ENCODE measurements at regions not wholly inside any gene's neighbourhood (a gene's known extent, or its start where the extent isn't known, plus 50 kb on each side); places are given as distances from the start of the nearest gene placed in this dataset.

DNA sequence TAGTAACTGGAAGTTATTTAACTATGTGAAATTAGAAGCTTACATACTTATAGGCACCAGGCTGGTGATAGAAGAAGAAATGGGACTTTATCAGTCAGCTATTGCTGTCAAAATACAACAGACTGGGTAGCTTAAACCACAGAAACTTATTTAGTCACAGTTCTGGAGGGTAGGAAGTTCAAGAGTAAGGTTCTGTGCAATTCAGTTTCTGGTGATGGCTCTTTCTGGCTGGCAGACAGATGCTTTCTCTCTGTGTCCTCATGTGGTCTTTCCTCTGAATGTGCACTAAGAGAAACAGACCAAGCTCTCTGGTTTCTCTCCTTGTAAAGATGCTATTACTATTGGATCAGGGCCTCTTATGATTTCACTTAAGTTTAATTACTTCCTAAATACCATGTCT is 92.1 kb upstream of the ANKRD50 start:
- TF ChIP-seq POLR2AphosphoS5 (IDR thresholded peaks at IDR 0.05; ENCODE audit: low read depth, low read length) (no peak), FOXP2 (optimal IDR thresholded peaks at IDR 0.05; ENCODE audit: borderline replicate concordance, extremely low read depth, extremely low read length, insufficient read depth) (no peak), SIN3A (IDR thresholded peaks at IDR 0.05; ENCODE audit: borderline replicate concordance, insufficient read depth, low read length) (no peak), TAF1 (IDR thresholded peaks at IDR 0.05; ENCODE audit: borderline replicate concordance, insufficient read depth, low read length) (no peak)
- TF ChIP-seq, protein P1, sequence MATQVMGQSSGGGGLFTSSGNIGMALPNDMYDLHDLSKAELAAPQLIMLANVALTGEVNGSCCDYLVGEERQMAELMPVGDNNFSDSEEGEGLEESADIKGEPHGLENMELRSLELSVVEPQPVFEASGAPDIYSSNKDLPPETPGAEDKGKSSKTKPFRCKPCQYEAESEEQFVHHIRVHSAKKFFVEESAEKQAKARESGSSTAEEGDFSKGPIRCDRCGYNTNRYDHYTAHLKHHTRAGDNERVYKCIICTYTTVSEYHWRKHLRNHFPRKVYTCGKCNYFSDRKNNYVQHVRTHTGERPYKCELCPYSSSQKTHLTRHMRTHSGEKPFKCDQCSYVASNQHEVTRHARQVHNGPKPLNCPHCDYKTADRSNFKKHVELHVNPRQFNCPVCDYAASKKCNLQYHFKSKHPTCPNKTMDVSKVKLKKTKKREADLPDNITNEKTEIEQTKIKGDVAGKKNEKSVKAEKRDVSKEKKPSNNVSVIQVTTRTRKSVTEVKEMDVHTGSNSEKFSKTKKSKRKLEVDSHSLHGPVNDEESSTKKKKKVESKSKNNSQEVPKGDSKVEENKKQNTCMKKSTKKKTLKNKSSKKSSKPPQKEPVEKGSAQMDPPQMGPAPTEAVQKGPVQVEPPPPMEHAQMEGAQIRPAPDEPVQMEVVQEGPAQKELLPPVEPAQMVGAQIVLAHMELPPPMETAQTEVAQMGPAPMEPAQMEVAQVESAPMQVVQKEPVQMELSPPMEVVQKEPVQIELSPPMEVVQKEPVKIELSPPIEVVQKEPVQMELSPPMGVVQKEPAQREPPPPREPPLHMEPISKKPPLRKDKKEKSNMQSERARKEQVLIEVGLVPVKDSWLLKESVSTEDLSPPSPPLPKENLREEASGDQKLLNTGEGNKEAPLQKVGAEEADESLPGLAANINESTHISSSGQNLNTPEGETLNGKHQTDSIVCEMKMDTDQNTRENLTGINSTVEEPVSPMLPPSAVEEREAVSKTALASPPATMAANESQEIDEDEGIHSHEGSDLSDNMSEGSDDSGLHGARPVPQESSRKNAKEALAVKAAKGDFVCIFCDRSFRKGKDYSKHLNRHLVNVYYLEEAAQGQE (IDR thresholded peaks at IDR 0.05; ENCODE audit: insufficient read depth in 1 of 2, low read depth in 2 of 2, low read length in 2 of 2) = no peak

DNA sequence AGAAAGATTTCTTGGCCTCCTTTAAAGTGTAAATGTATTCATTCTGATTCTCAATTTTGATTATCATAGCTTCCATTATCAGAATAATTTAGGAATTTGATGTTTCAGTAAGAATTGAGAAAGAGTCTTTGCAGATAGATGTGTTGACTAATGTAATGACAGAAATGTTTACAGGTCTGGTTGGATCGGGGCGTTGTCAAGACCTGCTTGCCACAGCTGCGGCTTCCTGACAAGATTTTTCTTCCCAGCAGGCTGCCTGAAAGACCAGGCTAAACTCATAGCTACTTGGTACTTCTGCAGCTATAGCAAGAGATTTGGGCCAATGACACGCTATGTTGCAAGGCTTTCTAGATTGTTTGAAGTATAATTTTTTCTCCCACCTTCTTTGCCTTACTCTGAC is 91.5 kb upstream of the ANKRD50 start:
- TF ChIP-seq FOXP2 (optimal IDR thresholded peaks at IDR 0.05; ENCODE audit: borderline replicate concordance, extremely low read depth, extremely low read length, insufficient read depth) (no peak), TAF1 (IDR thresholded peaks at IDR 0.05; ENCODE audit: borderline replicate concordance, insufficient read depth, low read length) (no peak), POLR2AphosphoS5 (IDR thresholded peaks at IDR 0.05; ENCODE audit: low read depth, low read length) (no peak), SIN3A (IDR thresholded peaks at IDR 0.05; ENCODE audit: borderline replicate concordance, insufficient read depth, low read length) (no peak)
- TF ChIP-seq, protein P1 (IDR thresholded peaks at IDR 0.05; ENCODE audit: insufficient read depth in 1 of 2, low read depth in 2 of 2, low read length in 2 of 2) = no peak

DNA sequence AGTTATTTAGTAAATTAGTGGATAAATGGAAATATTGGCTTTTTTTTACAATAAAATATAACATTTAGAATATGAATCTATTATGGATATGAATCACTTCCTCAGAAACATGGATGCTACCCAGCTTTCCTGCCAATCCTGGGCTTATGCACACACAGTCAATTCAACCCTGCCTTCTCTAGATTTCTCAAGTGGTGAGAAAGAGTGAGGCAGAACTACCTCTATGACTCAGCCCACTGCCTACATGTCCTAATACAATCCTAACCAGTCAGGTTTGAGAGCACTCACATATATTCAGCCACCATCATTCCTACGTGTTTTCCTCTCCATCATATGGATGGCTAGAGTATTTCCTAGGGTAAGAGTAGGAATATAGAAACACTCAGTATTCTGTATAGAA is 91.1 kb upstream of the ANKRD50 start:
- TF ChIP-seq, protein P1 (IDR thresholded peaks at IDR 0.05; ENCODE audit: insufficient read depth in 1 of 2, low read depth in 2 of 2, low read length in 2 of 2) = no peak
- TF ChIP-seq FOXP2 (optimal IDR thresholded peaks at IDR 0.05; ENCODE audit: borderline replicate concordance, extremely low read depth, extremely low read length, insufficient read depth) = no peak
- no peak for TF ChIP-seq POLR2AphosphoS5 (IDR thresholded peaks at IDR 0.05; ENCODE audit: low read depth, low read length)
- no peak for TF ChIP-seq TAF1 (IDR thresholded peaks at IDR 0.05; ENCODE audit: borderline replicate concordance, insufficient read depth, low read length)

DNA sequence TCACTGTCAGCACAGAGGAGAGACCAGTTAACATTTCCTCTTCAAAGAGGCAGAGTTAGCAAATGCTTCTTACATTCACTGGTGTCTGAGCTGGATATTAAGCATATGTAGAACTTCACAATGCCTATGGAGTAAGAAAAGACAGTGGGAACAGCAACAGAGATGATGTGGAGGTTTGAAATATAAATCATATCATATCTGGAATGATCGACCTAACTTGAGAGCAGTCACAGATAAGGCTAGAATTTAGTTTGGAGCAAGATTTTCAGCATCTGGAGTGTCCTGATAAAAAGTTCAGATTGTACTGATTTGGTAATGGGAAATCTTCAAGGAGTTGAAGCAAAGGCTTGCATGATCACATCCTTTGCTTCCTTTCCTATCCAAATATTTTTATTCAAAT is 90.5 kb upstream of the ANKRD50 start:
- TF ChIP-seq SIN3A (IDR thresholded peaks at IDR 0.05; ENCODE audit: borderline replicate concordance, insufficient read depth, low read length) = no peak
- no peak for TF ChIP-seq TAF1 (IDR thresholded peaks at IDR 0.05; ENCODE audit: borderline replicate concordance, insufficient read depth, low read length)

DNA sequence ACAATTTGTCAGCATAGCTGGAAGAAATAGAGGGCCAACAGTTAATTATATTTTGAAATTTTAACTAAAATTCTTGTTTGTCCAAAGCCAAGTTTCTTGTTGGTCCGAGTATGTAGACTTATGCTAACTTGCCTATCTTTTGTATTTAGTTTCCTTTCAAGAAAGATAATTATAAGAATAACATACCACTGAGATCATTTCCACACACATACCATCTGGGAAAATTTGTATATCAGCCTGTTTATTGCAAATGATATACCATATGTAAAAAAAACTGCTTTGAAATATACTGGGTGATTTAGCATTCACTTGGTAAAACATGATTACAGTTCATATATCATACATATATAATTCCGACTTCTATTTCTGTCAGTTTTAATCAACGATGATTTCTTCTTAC is 84.7 kb upstream of the ANKRD50 start:
- TF ChIP-seq SIN3A (IDR thresholded peaks at IDR 0.05; ENCODE audit: borderline replicate concordance, insufficient read depth, low read length) (no peak), POLR2AphosphoS5 (IDR thresholded peaks at IDR 0.05; ENCODE audit: low read depth, low read length) (no peak), FOXP2 (optimal IDR thresholded peaks at IDR 0.05; ENCODE audit: borderline replicate concordance, extremely low read depth, extremely low read length, insufficient read depth) (no peak), TAF1 (IDR thresholded peaks at IDR 0.05; ENCODE audit: borderline replicate concordance, insufficient read depth, low read length) (no peak)
- TF ChIP-seq, protein P1 (IDR thresholded peaks at IDR 0.05; ENCODE audit: insufficient read depth in 1 of 2, low read depth in 2 of 2, low read length in 2 of 2) = no peak
